ENCODE measurements at regions not wholly inside any gene's neighbourhood (a gene's known extent, or its start where the extent isn't known, plus 50 kb on each side); places are given as distances from the start of the nearest gene placed in this dataset.

DNA sequence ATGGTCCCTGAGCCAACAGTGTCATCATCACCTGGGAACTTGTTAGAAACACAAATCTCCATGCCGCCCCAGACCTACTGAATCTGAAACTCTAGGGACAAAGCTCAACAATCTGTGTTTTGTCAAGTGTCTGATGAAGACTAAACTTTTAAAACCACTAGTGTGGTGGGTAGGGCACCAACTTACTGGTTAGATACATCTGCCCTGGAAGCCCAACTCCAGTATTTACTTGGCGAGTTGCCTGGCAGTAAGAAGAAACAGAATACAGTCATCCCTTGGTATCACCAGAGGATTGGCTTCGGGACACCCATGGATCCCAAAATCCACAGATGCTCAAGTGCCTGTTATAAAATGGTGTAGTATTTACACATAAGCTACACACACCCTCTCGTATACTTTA is 367.9 kb upstream of the DUSP10 start:
- no peaks in the 10 kb centered on the region for H3K79me2 ChIP-seq (ENCODE audit: insufficient read depth, low read length)
- no peaks in the 10 kb centered on the region for H3K9me3 ChIP-seq (ENCODE audit: control insufficient read depth, low read depth, low read length)
- H3K4ac ChIP-seq (ENCODE audit: low read depth, low read length), result no peak overlapping the region
- H3K27ac ChIP-seq (ENCODE audit: insufficient read length, low read depth, low read length), result no peak overlapping the region
- H3K79me1 ChIP-seq (ENCODE audit: insufficient read depth, low read depth, low read length, poor library complexity, severe bottlenecking), result no peaks in the 10 kb centered on the region
- no peak overlapping the region for H4K91ac ChIP-seq (ENCODE audit: insufficient read length, low read depth, low read length)
- H3K23ac ChIP-seq (ENCODE audit: insufficient read length, low read depth, low read length), result no peak overlapping the region
- no peak overlapping the region for H4K8ac ChIP-seq (replicated peaks; ENCODE audit: insufficient read length, low read depth, low read length)
- H2BK5ac ChIP-seq (ENCODE audit: insufficient read length, low read length), result no peak overlapping the region
- no peak overlapping the region for H3K14ac ChIP-seq (ENCODE audit: insufficient read depth, low read length)
- no peak overlapping the region for H4K5ac ChIP-seq (ENCODE audit: insufficient read length, low read depth, low read length)
- peaks cover 3% of the 10 kb centered on the region; the same call in 1 of the 2 replicates for H3K4me1 ChIP-seq (ENCODE audit: insufficient read depth, low read length)
- Mint-ChIP-seq H3K4me3 (no peak overlapping the region), H3K27ac (no peak overlapping the region), H3K36me3 (ENCODE audit: insufficient read depth in 1 of 3, low read depth in 3 of 3) (0 out of 7 replicates have a peak, but pooled peaks cover 0 to 8% (median 0%) of the 10 kb centered on the region in 3 experiments), H3K9me3 (no peaks in the 10 kb centered on the region), H3K27me3 (ENCODE audit: low read depth) (no peaks in the 10 kb centered on the region; the same call in 1 of the 2 replicates), H3K4me1 (peaks cover 15 to 28% of the 10 kb centered on the region in 2 experiments)
- no peak overlapping the region for H3K56ac ChIP-seq (ENCODE audit: insufficient read length, low read depth, low read length)
- no peaks in the 10 kb centered on the region for H3K23me2 ChIP-seq (ENCODE audit: insufficient read length, low read depth, low read length, poor library complexity, severe bottlenecking)
- H3K27me3 ChIP-seq (ENCODE audit: insufficient read depth, low read length), result no peaks in the 10 kb centered on the region
- H3T11ph ChIP-seq (ENCODE audit: low read length), result no peak overlapping the region
- no peak overlapping the region for H3K9ac ChIP-seq (ENCODE audit: extremely low read depth, insufficient read length, low read length)
- H2BK120ac ChIP-seq (ENCODE audit: low read depth, low read length, poor library complexity, severe bottlenecking), result no peak overlapping the region
- no peak overlapping the region for H2AFZ ChIP-seq (ENCODE audit: low read length)
- H3K18ac ChIP-seq (ENCODE audit: insufficient read length, low read depth, low read length), result no peak overlapping the region
- no CpG with 5 or more reads among the region's 4 CpGs for WGBS (ENCODE audit: extremely low coverage, insufficient read length, low lambda C conversion rate)
- H2BK12ac ChIP-seq (ENCODE audit: insufficient read length, low read depth, low read length), result no peak overlapping the region
- no peak overlapping the region for H2BK15ac ChIP-seq (ENCODE audit: low read depth, low read length)
- TF ChIP-seq, protein P1, sequence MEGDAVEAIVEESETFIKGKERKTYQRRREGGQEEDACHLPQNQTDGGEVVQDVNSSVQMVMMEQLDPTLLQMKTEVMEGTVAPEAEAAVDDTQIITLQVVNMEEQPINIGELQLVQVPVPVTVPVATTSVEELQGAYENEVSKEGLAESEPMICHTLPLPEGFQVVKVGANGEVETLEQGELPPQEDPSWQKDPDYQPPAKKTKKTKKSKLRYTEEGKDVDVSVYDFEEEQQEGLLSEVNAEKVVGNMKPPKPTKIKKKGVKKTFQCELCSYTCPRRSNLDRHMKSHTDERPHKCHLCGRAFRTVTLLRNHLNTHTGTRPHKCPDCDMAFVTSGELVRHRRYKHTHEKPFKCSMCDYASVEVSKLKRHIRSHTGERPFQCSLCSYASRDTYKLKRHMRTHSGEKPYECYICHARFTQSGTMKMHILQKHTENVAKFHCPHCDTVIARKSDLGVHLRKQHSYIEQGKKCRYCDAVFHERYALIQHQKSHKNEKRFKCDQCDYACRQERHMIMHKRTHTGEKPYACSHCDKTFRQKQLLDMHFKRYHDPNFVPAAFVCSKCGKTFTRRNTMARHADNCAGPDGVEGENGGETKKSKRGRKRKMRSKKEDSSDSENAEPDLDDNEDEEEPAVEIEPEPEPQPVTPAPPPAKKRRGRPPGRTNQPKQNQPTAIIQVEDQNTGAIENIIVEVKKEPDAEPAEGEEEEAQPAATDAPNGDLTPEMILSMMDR (conservative IDR thresholded peaks at IDR 0.05), result no peak
- no peak for DNase-seq
- H4K20me1 ChIP-seq (ENCODE audit: control insufficient read depth, insufficient read depth, insufficient read length), result no peaks in the 10 kb centered on the region
- no peak overlapping the region for H2BK20ac ChIP-seq (ENCODE audit: low read depth, low read length, poor library complexity, severe bottlenecking)
- H3K4me2 ChIP-seq (ENCODE audit: insufficient read depth, insufficient read length, low read length), result no peak overlapping the region
- H2AK5ac ChIP-seq (ENCODE audit: insufficient read length, low read length), result no peak overlapping the region
